ENCODE measurements at regions not wholly inside any gene's neighbourhood (a gene's known extent, or its start where the extent isn't known, plus 50 kb on each side); places are given as distances from the start of the nearest gene placed in this dataset.

GRCh38 chr2:204373942-204374341, 171.3 kb upstream of the PARD3B start:
- H3K4me1 ChIP-seq: no peaks in the 10 kb centered on the region
- H3K27me3 ChIP-seq: no peaks in the 10 kb centered on the region

GRCh38 chr2:204380141-204380881, 165.0 kb upstream of the PARD3B start:
- intact Hi-C loops (cut with DNase I): no loop called here
- Histone ChIP-seq H3K27me3 (no peaks in the 10 kb centered on the region), H3K9me3 (no peaks in the 10 kb centered on the region), H3K4me1 (no peaks in the 10 kb centered on the region), H3K36me3 (no peaks in the 10 kb centered on the region), H3K27ac (replicated peaks in 1 of 4) (no peak overlapping the region), H3K4me3 (no peak overlapping the region)
- DNase-seq (ENCODE audit: extremely low spot score): no peak
- TF ChIP-seq POLR2AphosphoS5 (IDR thresholded peaks at IDR 0.05) (no peak), CTCF (IDR thresholded peaks at IDR 0.05) (no peak), POLR2A (IDR thresholded peaks at IDR 0.05; ENCODE audit: low read depth) (no peak), EP300 (IDR thresholded peaks at IDR 0.05) (no peak)
- whole genome bisulfite sequencing: 82% methylated on average over 5 of the region's 5 CpGs

More at GRCh38 chr2:204373942-204374341, 171.3 kb upstream of the PARD3B start:
- TF ChIP-seq EP300 (IDR thresholded peaks at IDR 0.05) (no peak), CTCF (IDR thresholded peaks at IDR 0.05) (no peak), POLR2A (IDR thresholded peaks at IDR 0.05; ENCODE audit: low read depth) (no peak), POLR2AphosphoS5 (IDR thresholded peaks at IDR 0.05) (no peak)
- Histone ChIP-seq H3K9me3 (no peaks in the 10 kb centered on the region), H3K36me3 (no peaks in the 10 kb centered on the region), H3K27ac (replicated peaks in 1 of 4) (no peak overlapping the region), H3K4me3 (no peak overlapping the region)
- DNase-seq (ENCODE audit: extremely low spot score): no peak
- intact Hi-C loops (cut with DNase I): no loop called here

GRCh38 chr2:204386668-204387067, 158.6 kb upstream of the PARD3B start:
- intact Hi-C loops (cut with DNase I): no loop called here
- Histone ChIP-seq H3K4me1 (no peaks in the 10 kb centered on the region), H3K27me3 (no peaks in the 10 kb centered on the region), H3K4me3 (no peak overlapping the region), H3K9me3 (no peaks in the 10 kb centered on the region), H3K27ac (replicated peaks in 1 of 4) (no peak overlapping the region), H3K36me3 (no peaks in the 10 kb centered on the region)
- DNase-seq (ENCODE audit: extremely low spot score): no peak
- WGBS: 93% methylated on average over 2 of the region's 2 CpGs
- TF ChIP-seq POLR2AphosphoS5 (IDR thresholded peaks at IDR 0.05): no peak

- no peaks in the 10 kb centered on the region for H3K9me3 ChIP-seq
- no peak overlapping the region for H3K4me3 ChIP-seq
- no peak overlapping the region for H3K27ac ChIP-seq (replicated peaks in 1 of 4)
- WGBS: 94% methylated on average over 1 of the region's 1 CpG
- H3K36me3 ChIP-seq: no peaks in the 10 kb centered on the region
- intact Hi-C loops (cut with DNase I): no loop called here
- DNase-seq (ENCODE audit: extremely low spot score): peak; percentile 64
- no peaks in the 10 kb centered on the region for H3K4me1 ChIP-seq
- TF ChIP-seq POLR2A (IDR thresholded peaks at IDR 0.05; ENCODE audit: low read depth) (no peak), POLR2AphosphoS5 (IDR thresholded peaks at IDR 0.05) (no peak), EP300 (IDR thresholded peaks at IDR 0.05) (no peak), CTCF (IDR thresholded peaks at IDR 0.05) (no peak)
- no peaks in the 10 kb centered on the region for H3K27me3 ChIP-seq
These were observed 156.2 kb upstream of the PARD3B start for GRCh38 chr2:204389120-204389519.

- Histone ChIP-seq H3K9me3 (no peaks in the 10 kb centered on the region), H3K4me1 (no peaks in the 10 kb centered on the region), H3K27ac (replicated peaks in 1 of 4) (no peak overlapping the region), H3K27me3 (no peaks in the 10 kb centered on the region), H3K4me3 (no peak overlapping the region), H3K36me3 (no peaks in the 10 kb centered on the region)
- peak; percentile 12 for DNase-seq (ENCODE audit: extremely low spot score)
- WGBS: 72% methylated on average over 1 of the region's 1 CpG
- TF ChIP-seq EP300 (IDR thresholded peaks at IDR 0.05): no peak
- TF ChIP-seq POLR2A (IDR thresholded peaks at IDR 0.05; ENCODE audit: low read depth): no peak
- no peak for TF ChIP-seq CTCF (IDR thresholded peaks at IDR 0.05)
- TF ChIP-seq POLR2AphosphoS5 (IDR thresholded peaks at IDR 0.05): no peak
- intact Hi-C loops (cut with DNase I): no loop called here
These were observed 155.4 kb upstream of the PARD3B start for GRCh38 chr2:204389856-204390255.

Data from esophagus muscularis mucosa (tissue), 4 donors.